Heart left ventricle (tissue), 16 donors: ENCODE measurements at regions not wholly inside any gene's neighbourhood (a gene's known extent, or its start where the extent isn't known, plus 50 kb on each side); places are given as distances from the start of the nearest gene placed in this dataset.

ENCODE experiments used
- ATAC-seq, 4 donors: fragments of 200-7000 bp; cut with Tn5 transposase; one replicate each; pipeline ENCODE4 v1.9.1; 2020 to 2022; ENCODE audit warnings: moderate library complexity in 4 of 4, mild to moderate bottlenecking in 3 of 4, moderate number of reproducible peaks in 1 of 4
- DNase-seq, 5 donors: peaks; one replicate each; pipeline ENCODE4 v3.0.0-alpha.2; 2020
- H3K27ac ChIP-seq, 12 donors: fragments of 200-600 bp; sonication (generic) in 4 of 12; one replicate each; pipeline versions ENCODE4 v1.5.0 to v1.8.0; 2016 to 2022; ENCODE audit warnings: mild to moderate bottlenecking in 2 of 12
- H3K27me3 ChIP-seq, 9 donors: fragments of 200-600 bp; sonication (generic) in 2 of 9; one replicate each; pipeline versions ENCODE4 v1.5.1 to v1.8.0; 2016 to 2022; ENCODE audit warnings: mild to moderate bottlenecking in 3 of 9
- H3K36me3 ChIP-seq, 9 donors: fragments of 200-600 bp; sonication (generic) in 2 of 9; one replicate each; pipeline versions ENCODE4 v1.5.0 to v1.8.0; 2018 to 2022; ENCODE audit warnings: mild to moderate bottlenecking in 2 of 9
- H3K4me1 ChIP-seq, 12 donors: fragments of 200-600 bp; sonication (generic) in 4 of 12; one replicate each; pipeline versions ENCODE4 v1.5.0 to v1.8.0; 2016 to 2022; ENCODE audit warnings: mild to moderate bottlenecking in 3 of 12
- H3K4me3 ChIP-seq, 12 donors: fragments of 200-600 bp; sonication (generic) in 4 of 12; one replicate each; pipeline versions ENCODE4 v1.5.0 to v1.8.0; 2017 to 2022; ENCODE audit warnings: mild to moderate bottlenecking in 9 of 12, moderate library complexity in 4 of 12
- H3K9me3 ChIP-seq, 12 donors: fragments of 200-600 bp; sonication (generic) in 4 of 12; one replicate each; pipeline versions ENCODE4 v1.5.0 to v1.8.0; 2016 to 2022; ENCODE audit warnings: mild to moderate bottlenecking in 1 of 12
- POLR2A ChIP-seq, 2 donors: fragments of 450-650 bp; IDR thresholded peaks; one replicate each; pipeline ENCODE4 v1.6.1; 2017; ENCODE audit warnings: antibody characterized with exemption in 2 of 2, mild to moderate bottlenecking in 2 of 2, moderate library complexity in 2 of 2
- WGBS, 4 donors: extraction: QIAGEN DNeasy Blood & Tissue Kit in 2 of 4; methylation state at CpG; one replicate each; pipeline versions ENCODE4 v1.1.5 to v1.1.7; 2013 to 2018; 5-methylcytosine and 5-hydroxymethylcytosine counted together
- intact Hi-C, 10 donors: fragments of 100-400 bp; cut with DNase I; formaldehyde crosslinking; loops; one replicate each; pipeline versions ENCODE4 v1.11.1 to v1.14.2; 2022
- TF ChIP-seq, protein P1 (sequence below), 12 donors: fragments of 200-600 bp; sonication (generic) in 4 of 12; IDR thresholded peaks; one replicate each; pipeline versions ENCODE4 v1.5.0 to v1.8.0; 2018 to 2022; ENCODE audit warnings: antibody characterized with exemption in 12 of 12, mild to moderate bottlenecking in 5 of 12
- donor health status: ischemic (EF 13 %, LVEDD 7.1; RV severe dilation, severe dysfunction).
- donor health status: healthy with polysubstance abuse.
- donor health status: DM: no; HTN: yes; CAD: no.
- donor health status: DM: no; HTN: no; CAD: no.
- donor health status: ischemic (EF 25% LVEDD 6.9; RV normal size, moderate dysfunction).
- donor health status: ischemic (EF 25% LVEDD 5.7; RV mildly dilated, moderate dysfunction).
- donor health status: healthy.
- donor health status: DM: yes; HTN: yes; CAD: no.
- donor health status: ischemic (EF 35%, LVEDD 5.7; RV mildly dilated, moderate dysfunction).
- donor health status: nonischemic (EF 11% LVEDD 7.7; RV severe dilation, severe dysfunction).
- donor health status: DM: yes; HTN: yes; CAD: no.
- donor health status: PGD.
- donor health status: ischemic (EF 29% LVEDD 5.4; RV normal size, mild dysfunction).
- donor health status: nonischemic (EF 23%, LVEDD 6.1; RV moderate dilation, normal function).

- TF ChIP-seq, protein P1, sequence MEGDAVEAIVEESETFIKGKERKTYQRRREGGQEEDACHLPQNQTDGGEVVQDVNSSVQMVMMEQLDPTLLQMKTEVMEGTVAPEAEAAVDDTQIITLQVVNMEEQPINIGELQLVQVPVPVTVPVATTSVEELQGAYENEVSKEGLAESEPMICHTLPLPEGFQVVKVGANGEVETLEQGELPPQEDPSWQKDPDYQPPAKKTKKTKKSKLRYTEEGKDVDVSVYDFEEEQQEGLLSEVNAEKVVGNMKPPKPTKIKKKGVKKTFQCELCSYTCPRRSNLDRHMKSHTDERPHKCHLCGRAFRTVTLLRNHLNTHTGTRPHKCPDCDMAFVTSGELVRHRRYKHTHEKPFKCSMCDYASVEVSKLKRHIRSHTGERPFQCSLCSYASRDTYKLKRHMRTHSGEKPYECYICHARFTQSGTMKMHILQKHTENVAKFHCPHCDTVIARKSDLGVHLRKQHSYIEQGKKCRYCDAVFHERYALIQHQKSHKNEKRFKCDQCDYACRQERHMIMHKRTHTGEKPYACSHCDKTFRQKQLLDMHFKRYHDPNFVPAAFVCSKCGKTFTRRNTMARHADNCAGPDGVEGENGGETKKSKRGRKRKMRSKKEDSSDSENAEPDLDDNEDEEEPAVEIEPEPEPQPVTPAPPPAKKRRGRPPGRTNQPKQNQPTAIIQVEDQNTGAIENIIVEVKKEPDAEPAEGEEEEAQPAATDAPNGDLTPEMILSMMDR (IDR thresholded peaks at IDR 0.05) = no peak
- no peak for TF ChIP-seq POLR2A (IDR thresholded peaks at IDR 0.05)
- H3K36me3 ChIP-seq = no peaks in the 10 kb centered on the region
- no peak for ATAC-seq
These were observed 130.9 kb downstream of the MAP3K7 start for GRCh38 chr6:90456001-90456400.

DNA sequence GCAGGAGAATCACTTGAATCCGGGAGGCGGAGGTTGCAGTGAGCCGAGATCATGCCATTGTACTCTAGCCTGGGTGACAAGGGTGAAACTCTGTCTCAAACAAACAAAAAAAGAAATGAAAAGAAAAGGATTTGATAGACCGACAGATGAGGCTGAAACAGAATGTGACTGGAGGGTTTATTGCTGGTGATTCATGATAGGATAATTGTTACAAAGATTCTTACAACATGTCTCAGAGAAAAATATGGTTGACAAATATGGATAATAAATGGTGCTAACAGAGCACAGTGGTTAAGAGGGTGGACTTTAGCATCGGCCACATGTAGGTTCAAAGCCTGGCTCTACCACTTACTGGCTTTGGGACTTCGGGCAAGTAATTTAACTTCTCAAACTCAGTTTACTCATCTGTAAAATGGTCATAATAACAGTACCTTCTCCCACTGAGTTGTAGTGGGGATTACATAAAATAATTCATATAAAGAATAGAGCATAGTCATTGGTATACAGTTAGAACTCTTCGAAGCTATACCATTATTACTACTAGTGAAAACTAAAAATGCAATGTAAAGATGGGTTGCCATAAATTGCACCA, 131.9 kb downstream of the MAP3K7 start:
- Histone ChIP-seq H3K4me1 (peaks cover 0 to 15% (median 0%) of the 10 kb centered on the region in 12 donors), H3K9me3 (no peaks in the 10 kb centered on the region), H3K4me3 (no peak overlapping the region), H3K27ac (no peak overlapping the region), H3K36me3 (no peaks in the 10 kb centered on the region), H3K27me3 (no peaks in the 10 kb centered on the region)
- no peak for DNase-seq
- no peak for TF ChIP-seq POLR2A (IDR thresholded peaks at IDR 0.05)
- TF ChIP-seq, protein P1 (IDR thresholded peaks at IDR 0.05) = no peak
- 92 to 97% (median 94%) methylated on average over 7 of the region's 7 CpGs for WGBS, 4 donors
- intact Hi-C loops = no loop called here
- ATAC-seq = no peak

More at GRCh38 chr6:90456001-90456400, 130.9 kb downstream of the MAP3K7 start:
- Histone ChIP-seq H3K4me3 (no peak overlapping the region), H3K27ac (no peak overlapping the region), H3K27me3 (no peaks in the 10 kb centered on the region), H3K9me3 (no peaks in the 10 kb centered on the region), H3K4me1 (peaks cover 0 to 15% (median 0%) of the 10 kb centered on the region in 12 donors)
- intact Hi-C loops = no loop called here
- DNase-seq = no peak
- WGBS, 4 donors = 64 to 85% (median 80%) methylated on average over 3 of the region's 3 CpGs

DNA sequence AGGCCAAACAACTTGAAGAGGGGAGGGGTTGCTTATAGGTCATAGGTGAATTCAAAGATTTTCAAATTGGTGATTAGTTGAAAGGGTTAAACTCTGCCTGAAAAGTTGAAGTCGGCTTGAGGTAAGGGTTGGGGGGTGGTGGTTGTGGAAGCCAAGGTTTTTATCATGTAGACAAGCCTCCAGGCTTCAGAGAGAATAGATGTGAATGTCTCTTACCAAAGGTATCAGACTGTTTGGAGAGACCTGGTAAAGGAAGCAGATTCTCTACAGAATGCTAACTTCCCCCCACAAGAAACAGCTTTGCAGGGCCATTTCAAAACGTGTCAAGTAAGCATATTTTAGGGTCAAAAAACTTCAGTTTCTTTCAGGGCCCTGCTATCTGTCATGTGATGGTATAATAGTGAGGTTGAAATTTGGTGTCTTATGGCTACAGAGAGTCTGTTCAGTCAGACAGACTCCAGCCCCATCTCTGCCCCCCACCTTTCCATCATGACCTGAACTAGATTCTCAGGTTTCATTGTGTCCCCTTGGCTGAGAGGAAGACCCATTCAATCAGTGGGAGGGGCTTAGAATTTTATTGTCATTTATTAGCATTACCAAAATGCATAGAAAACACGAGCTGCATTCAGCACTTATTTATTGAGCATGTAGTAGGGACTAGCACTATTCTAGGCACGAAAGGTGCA, 136.5 kb downstream of the MAP3K7 start:
- intact Hi-C loops = no loop called here
- DNase-seq = no peak
- H3K27me3 ChIP-seq = no peaks in the 10 kb centered on the region
- no peaks in the 10 kb centered on the region for H3K36me3 ChIP-seq
- no peak overlapping the region for H3K27ac ChIP-seq
- 51 to 56% (median 55%) methylated on average over 4 of the region's 4 CpGs for WGBS, 4 donors
- TF ChIP-seq, protein P1 (IDR thresholded peaks at IDR 0.05) = no peak
- no peak for TF ChIP-seq POLR2A (IDR thresholded peaks at IDR 0.05)
- H3K4me3 ChIP-seq = no peak overlapping the region
- no peak for ATAC-seq
- peaks cover 0 to 11% (median 0%) of the 10 kb centered on the region in 12 donors for H3K4me1 ChIP-seq
- H3K9me3 ChIP-seq = no peaks in the 10 kb centered on the region

- no peaks in the 10 kb centered on the region for H3K36me3 ChIP-seq
- intact Hi-C loops = no loop called here
- 90 to 94% (median 92%) methylated on average over 5 of the region's 5 CpGs for WGBS, 4 donors
- no peak overlapping the region for H3K4me3 ChIP-seq
- TF ChIP-seq, protein P1 (IDR thresholded peaks at IDR 0.05) = no peak
- no peak for TF ChIP-seq POLR2A (IDR thresholded peaks at IDR 0.05)
- DNase-seq (no peak), ATAC-seq (no peak)
- H3K27me3 ChIP-seq = no peaks in the 10 kb centered on the region
- no peak overlapping the region for H3K27ac ChIP-seq
- peaks cover 0 to 11% (median 0%) of the 10 kb centered on the region in 12 donors for H3K4me1 ChIP-seq
- H3K9me3 ChIP-seq = no peaks in the 10 kb centered on the region
These were observed 137.6 kb downstream of the MAP3K7 start for GRCh38 chr6:90449311-90449710.
